Gastroesophageal sphincter (tissue), 4 donors: ENCODE measurements at regions not wholly inside any gene's neighbourhood (a gene's known extent, or its start where the extent isn't known, plus 50 kb on each side); places are given as distances from the start of the nearest gene placed in this dataset.
A peak's percentile ranks its signal among the peaks of the same experiment; 100 is the strongest.

Experiments used
- ATAC-seq: fragments of 150-250 bp; one replicate; pipeline ENCODE4 v1.9.1; 2016; ENCODE audit warnings: mild to moderate bottlenecking, moderate library complexity
- H3K27ac ChIP-seq, 4 donors: fragments of 200-600 bp; sonication (generic) in 3 of 4; 1 replicate in 3 of 4; 2 replicates in 1 of 4; pipeline ENCODE4 v1.5.1; 2016 to 2019
- H3K27me3 ChIP-seq: fragments of 200-600 bp; sonication (generic); one replicate; pipeline ENCODE4 v1.5.1; 2019
- H3K36me3 ChIP-seq, 2 donors: fragments of 200-600 bp; sonication (generic); one replicate each; pipeline ENCODE4 v1.5.1; 2019; ENCODE audit warnings: control low read depth in 1 of 2
- H3K4me1 ChIP-seq, 3 donors: fragments of 200-600 bp; sonication (generic); 1 replicate in 2 of 3; 2 replicates in 1 of 3; pipeline ENCODE4 v1.5.1; 2016 to 2019; ENCODE audit warnings: control low read depth in 2 of 3
- H3K4me3 ChIP-seq, 2 donors: fragments of 200-600 bp; sonication (generic); one replicate each; pipeline ENCODE4 v1.5.1; 2019; ENCODE audit warnings: mild to moderate bottlenecking in 1 of 2, moderate library complexity in 1 of 2
- H3K9me3 ChIP-seq, 3 donors: fragments of 200-600 bp; sonication (generic); one replicate each; pipeline ENCODE4 v1.5.1; 2017 to 2019; ENCODE audit warnings: control low read depth in 2 of 3
- CTCF ChIP-seq, 4 experiments: fragments of 200-600 bp in 2 of 4; fragments of 450-650 bp in 2 of 4; sonication (generic) in 1 of 4; IDR thresholded peaks; one replicate each; pipeline ENCODE4 v1.5.1; 2017 to 2019; ENCODE audit warnings: antibody characterized with exemption in 4 of 4, mild to moderate bottlenecking in 2 of 4, moderate library complexity in 2 of 4
- EP300 ChIP-seq: sonication (generic); formaldehyde crosslinking; IDR thresholded peaks from one replicate; pipeline ENCODE4 v1.6.1; 2017; ENCODE audit warnings: antibody characterized with exemption, mild to moderate bottlenecking
- POLR2A ChIP-seq, 2 donors: fragments of 450-650 bp; IDR thresholded peaks; one replicate each; pipeline ENCODE4 v1.6.1; 2017; ENCODE audit warnings: antibody characterized with exemption in 2 of 2, mild to moderate bottlenecking in 2 of 2, moderate library complexity in 1 of 2
- POLR2AphosphoS5 ChIP-seq: sonication (generic); formaldehyde crosslinking; IDR thresholded peaks from one replicate; pipeline ENCODE4 v1.6.1; 2017; ENCODE audit warnings: antibody characterized with exemption
- WGBS, 2 donors: methylation state at CpG; one replicate each; pipeline ENCODE4 v1.1.5; 2018; ENCODE audit warnings: low coverage in 1 of 2; 5-methylcytosine and 5-hydroxymethylcytosine counted together

- Histone ChIP-seq H3K4me3 (no peak overlapping the region), H3K9me3 (peaks cover 0 to 9% (median 0%) of the 10 kb centered on the region in 3 donors), H3K4me1 (peaks cover 0 to 7% (median 0%) of the 10 kb centered on the region in 3 donors), H3K36me3 (no peaks in the 10 kb centered on the region), H3K27ac (peak overlapping the region in 2 of 4 donors; percentile 32 to 46), H3K27me3 (no peaks in the 10 kb centered on the region)
- 37 to 73% methylated on average over 3 of the region's 3 CpGs for WGBS, 2 donors
- TF ChIP-seq CTCF (IDR thresholded peaks at IDR 0.05) (no peak), POLR2A (IDR thresholded peaks at IDR 0.05) (no peak), POLR2AphosphoS5 (no peak), EP300 (no peak)
- ATAC-seq, result no peak
Measured at GRCh38 chr2:107338059-107338458, 452.1 kb upstream of the ST6GAL2 start.

DNA sequence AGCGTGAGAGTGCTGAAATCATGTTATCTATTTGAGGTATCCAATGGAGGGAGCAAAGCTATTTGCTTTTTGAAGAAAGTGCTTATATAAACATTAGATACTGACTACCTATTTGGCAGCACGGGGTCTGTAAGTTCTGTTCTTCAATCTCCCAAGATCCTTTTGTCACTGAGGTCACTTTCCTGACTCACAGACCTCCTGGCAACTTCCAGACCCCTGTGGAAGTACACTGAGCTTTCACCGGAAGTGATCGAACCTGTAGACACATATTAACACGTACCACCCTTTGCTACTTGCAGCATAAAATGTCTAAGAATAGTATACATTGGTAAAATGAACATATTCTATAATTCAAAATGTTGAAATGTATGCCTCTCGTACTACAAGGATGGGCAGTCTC, 452.6 kb upstream of the ST6GAL2 start:
- ATAC-seq, result no peak
- TF ChIP-seq EP300 (no peak), POLR2AphosphoS5 (no peak), CTCF (IDR thresholded peaks at IDR 0.05) (no peak), POLR2A (IDR thresholded peaks at IDR 0.05) (no peak)
- Histone ChIP-seq H3K4me3 (no peak overlapping the region), H3K27ac (no peak overlapping the region), H3K36me3 (no peaks in the 10 kb centered on the region), H3K27me3 (no peaks in the 10 kb centered on the region), H3K4me1 (peaks cover 0 to 7% (median 0%) of the 10 kb centered on the region in 3 donors), H3K9me3 (peaks cover 0 to 14% (median 0%) of the 10 kb centered on the region in 3 donors)
- WGBS, 2 donors, result 64 to 85% methylated on average over 5 to 6 of the region's 6 CpGs

DNA sequence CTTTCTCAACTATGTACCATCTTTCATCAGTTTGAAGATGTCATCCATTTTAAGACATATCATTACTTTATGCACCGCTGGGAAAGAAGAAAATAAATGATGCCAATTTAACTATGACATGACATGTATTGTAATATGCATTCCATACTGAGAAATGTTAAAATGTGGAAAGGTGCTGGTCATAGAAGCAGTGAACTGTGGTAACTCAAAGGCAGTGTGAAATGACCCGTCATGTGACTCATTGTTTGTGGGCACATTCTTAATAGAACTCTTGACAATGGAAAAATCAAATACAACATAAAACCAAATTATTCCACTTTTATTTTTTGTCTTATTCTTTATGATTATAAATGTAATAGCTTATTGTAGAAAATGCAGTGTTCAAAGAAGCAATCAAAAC, 455.0 kb upstream of the ST6GAL2 start:
- peaks cover 0 to 7% (median 0%) of the 10 kb centered on the region in 3 donors for H3K4me1 ChIP-seq
- no peak overlapping the region for H3K4me3 ChIP-seq
- WGBS, 2 donors, result 93 to 100% methylated on average over 1 to 2 of the region's 2 CpGs
- H3K36me3 ChIP-seq, result no peaks in the 10 kb centered on the region
- peaks cover 0 to 14% (median 0%) of the 10 kb centered on the region in 3 donors for H3K9me3 ChIP-seq
- ATAC-seq, result no peak
- TF ChIP-seq POLR2AphosphoS5 (no peak), CTCF (IDR thresholded peaks at IDR 0.05) (no peak), POLR2A (IDR thresholded peaks at IDR 0.05) (no peak), EP300 (no peak)
- H3K27ac ChIP-seq, result no peak overlapping the region
- H3K27me3 ChIP-seq, result no peaks in the 10 kb centered on the region

DNA sequence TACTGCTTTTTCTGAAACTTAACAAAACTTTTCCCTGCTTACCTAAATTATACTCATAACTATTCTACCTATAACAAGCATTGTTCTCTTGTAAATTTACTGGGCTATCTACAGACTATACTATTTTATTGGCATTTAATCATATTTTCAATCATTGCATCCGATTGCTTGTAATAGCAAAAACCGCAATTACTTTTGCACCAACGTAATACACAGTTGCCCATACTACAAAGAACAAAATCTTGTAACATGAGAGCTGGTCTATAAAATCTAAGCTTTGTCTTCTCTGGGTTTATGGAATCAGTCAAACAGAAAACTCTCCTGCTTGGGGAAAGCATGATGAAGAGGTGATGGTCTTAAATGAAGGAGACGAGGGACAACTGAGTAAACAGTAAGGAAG, 463.4 kb upstream of the ST6GAL2 start:
- peaks cover 0 to 12% (median 0%) of the 10 kb centered on the region in 3 donors for H3K9me3 ChIP-seq
- no peak for TF ChIP-seq POLR2A (IDR thresholded peaks at IDR 0.05)
- no peak for TF ChIP-seq POLR2AphosphoS5
- no peak for TF ChIP-seq CTCF (IDR thresholded peaks at IDR 0.05)
- TF ChIP-seq EP300, result no peak
- H3K27ac ChIP-seq, result no peak overlapping the region
- no peak for ATAC-seq
- 92% methylated on average over 4 of the region's 4 CpGs for WGBS, 2 donors
- H3K36me3 ChIP-seq, result no peaks in the 10 kb centered on the region
- H3K4me3 ChIP-seq, result no peak overlapping the region
- H3K4me1 ChIP-seq, result no peaks in the 10 kb centered on the region
- no peaks in the 10 kb centered on the region for H3K27me3 ChIP-seq

- 70 to 89% methylated on average over 3 of the region's 3 CpGs for WGBS, 2 donors
- Histone ChIP-seq H3K27ac (no peak overlapping the region), H3K9me3 (peaks cover 0 to 12% (median 0%) of the 10 kb centered on the region in 3 donors), H3K4me3 (no peak overlapping the region), H3K27me3 (no peaks in the 10 kb centered on the region), H3K36me3 (no peaks in the 10 kb centered on the region), H3K4me1 (no peaks in the 10 kb centered on the region)
- TF ChIP-seq CTCF (IDR thresholded peaks at IDR 0.05) (no peak), POLR2A (IDR thresholded peaks at IDR 0.05) (no peak)
- no peak for ATAC-seq
Measured at GRCh38 chr2:107354175-107354574, 468.2 kb upstream of the ST6GAL2 start.
